Prostate gland (tissue), 2 donors: ENCODE measurements at regions not wholly inside any gene's neighbourhood (a gene's known extent, or its start where the extent isn't known, plus 50 kb on each side); places are given as distances from the start of the nearest gene placed in this dataset.

ENCODE experiments used
- POLR2A ChIP-seq: fragments of 450-650 bp; IDR thresholded peaks from one replicate; pipeline ENCODE4 v1.6.1; 2016; ENCODE audit warnings: antibody characterized with exemption, mild to moderate bottlenecking
- TF ChIP-seq, protein P1 (sequence below), 4 experiments: fragments of 200-600 bp in 2 of 4; fragments of 450-650 bp in 2 of 4; sonication (generic) in 2 of 4; IDR thresholded peaks; 1 replicate in 3 of 4; 2 replicates in 1 of 4; pipeline ENCODE4 v1.5.1; 2016 to 2019; ENCODE audit warnings: antibody characterized with exemption in 4 of 4, mild to moderate bottlenecking in 2 of 4, moderate library complexity in 2 of 4

DNA sequence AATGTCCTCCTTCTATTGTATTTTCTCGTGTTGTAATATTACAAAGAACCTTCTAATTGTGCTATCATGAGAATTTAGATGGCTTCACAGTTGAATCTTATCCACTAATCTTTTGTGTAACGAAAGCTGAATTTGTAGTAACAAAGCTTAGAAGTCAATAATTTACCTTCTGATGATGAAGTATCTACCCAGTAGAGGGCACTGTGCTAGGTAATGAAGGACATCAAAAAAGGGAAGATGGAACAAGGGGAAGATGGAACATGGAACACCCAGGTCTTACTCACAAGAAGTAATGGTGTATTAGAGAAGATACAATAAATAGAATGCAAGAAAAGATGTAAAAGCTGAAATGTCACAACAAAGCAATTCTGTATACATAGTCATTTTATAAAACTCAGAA lies 131.0 kb upstream of the CCNG1 start:
- TF ChIP-seq, protein P1, sequence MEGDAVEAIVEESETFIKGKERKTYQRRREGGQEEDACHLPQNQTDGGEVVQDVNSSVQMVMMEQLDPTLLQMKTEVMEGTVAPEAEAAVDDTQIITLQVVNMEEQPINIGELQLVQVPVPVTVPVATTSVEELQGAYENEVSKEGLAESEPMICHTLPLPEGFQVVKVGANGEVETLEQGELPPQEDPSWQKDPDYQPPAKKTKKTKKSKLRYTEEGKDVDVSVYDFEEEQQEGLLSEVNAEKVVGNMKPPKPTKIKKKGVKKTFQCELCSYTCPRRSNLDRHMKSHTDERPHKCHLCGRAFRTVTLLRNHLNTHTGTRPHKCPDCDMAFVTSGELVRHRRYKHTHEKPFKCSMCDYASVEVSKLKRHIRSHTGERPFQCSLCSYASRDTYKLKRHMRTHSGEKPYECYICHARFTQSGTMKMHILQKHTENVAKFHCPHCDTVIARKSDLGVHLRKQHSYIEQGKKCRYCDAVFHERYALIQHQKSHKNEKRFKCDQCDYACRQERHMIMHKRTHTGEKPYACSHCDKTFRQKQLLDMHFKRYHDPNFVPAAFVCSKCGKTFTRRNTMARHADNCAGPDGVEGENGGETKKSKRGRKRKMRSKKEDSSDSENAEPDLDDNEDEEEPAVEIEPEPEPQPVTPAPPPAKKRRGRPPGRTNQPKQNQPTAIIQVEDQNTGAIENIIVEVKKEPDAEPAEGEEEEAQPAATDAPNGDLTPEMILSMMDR (IDR thresholded peaks at IDR 0.05) = no peak
- no peak for TF ChIP-seq POLR2A
